ENCODE measurements at regions not wholly inside any gene's neighbourhood (a gene's known extent, or its start where the extent isn't known, plus 50 kb on each side); places are given as distances from the start of the nearest gene placed in this dataset.

- TF ChIP-seq CTCF (conservative IDR thresholded peaks at IDR 0.05; ENCODE audit: low read depth in 2 of 2), result no peak
- TF ChIP-seq CREB1 (CRISPR knock-in tag; IDR thresholded peaks at IDR 0.05; ENCODE audit: low read depth), result no peak
- no peak for TF ChIP-seq JUNB (IDR thresholded peaks at IDR 0.05; ENCODE audit: unreplicated experiment)
- TF ChIP-seq REST (IDR thresholded peaks at IDR 0.05; ENCODE audit: unreplicated experiment), result no peak
- TF ChIP-seq EZH2phosphoT487 (IDR thresholded peaks at IDR 0.05; ENCODE audit: unreplicated experiment), result no peak
- TF ChIP-seq POLR2AphosphoS5 (IDR thresholded peaks at IDR 0.05; ENCODE audit: low read depth), result no peak
- no peak for TF ChIP-seq EZH2 (IDR thresholded peaks at IDR 0.05; ENCODE audit: low read depth, unreplicated experiment)
These were observed 467.8 kb downstream of the GRXCR1 start for GRCh38 chr4:43360296-43360695.

Data from GM23338 (cell line).